ENCODE measurements at regions not wholly inside any gene's neighbourhood (a gene's known extent, or its start where the extent isn't known, plus 50 kb on each side); places are given as distances from the start of the nearest gene placed in this dataset.

GRCh38 chr9:99748266-99748665 lies 73.4 kb upstream of the NR4A3 start:
- TF ChIP-seq FOXJ3 (CRISPR knock-in tag; IDR thresholded peaks at IDR 0.05) (no peak), ZBTB11 (CRISPR knock-in tag; IDR thresholded peaks at IDR 0.05) (no peak), NFXL1 (CRISPR knock-in tag; IDR thresholded peaks at IDR 0.05) (no peak), MYNN (IDR thresholded peaks at IDR 0.05) (no peak), MYNN (CRISPR knock-in tag; IDR thresholded peaks at IDR 0.05) (no peak), PRPF4 (IDR thresholded peaks at IDR 0.05; ENCODE audit: insufficient read depth, low read depth, low read length, poor library complexity, severe bottlenecking) (no peak), ZBTB33 (CRISPR knock-in tag; IDR thresholded peaks at IDR 0.05) (no peak), E2F5 (CRISPR knock-in tag; IDR thresholded peaks at IDR 0.05) (no peak), POLR2A (conservative IDR thresholded peaks at IDR 0.05) (no peak), ZNF274 (IDR thresholded peaks at IDR 0.05; ENCODE audit: borderline replicate concordance, low read depth, low read length) (no peak), BHLHE40 (IDR thresholded peaks at IDR 0.05; ENCODE audit: low read length) (no peak), SRF (CRISPR knock-in tag; IDR thresholded peaks at IDR 0.05) (no peak), MAFK (IDR thresholded peaks at IDR 0.05; ENCODE audit: low read length) (no peak), NRF1 (conservative IDR thresholded peaks at IDR 0.05 in 1 of 2, IDR thresholded peaks at IDR 0.05 in 1 of 2) (no peak)
